ENCODE measurements at regions not wholly inside any gene's neighbourhood (a gene's known extent, or its start where the extent isn't known, plus 50 kb on each side); places are given as distances from the start of the nearest gene placed in this dataset.
"Not testable (repeated sequence)": the region's sequence is repeated elsewhere in the genome, so short reads cannot be mapped to it uniquely, and the experiment has no call there.

DNA sequence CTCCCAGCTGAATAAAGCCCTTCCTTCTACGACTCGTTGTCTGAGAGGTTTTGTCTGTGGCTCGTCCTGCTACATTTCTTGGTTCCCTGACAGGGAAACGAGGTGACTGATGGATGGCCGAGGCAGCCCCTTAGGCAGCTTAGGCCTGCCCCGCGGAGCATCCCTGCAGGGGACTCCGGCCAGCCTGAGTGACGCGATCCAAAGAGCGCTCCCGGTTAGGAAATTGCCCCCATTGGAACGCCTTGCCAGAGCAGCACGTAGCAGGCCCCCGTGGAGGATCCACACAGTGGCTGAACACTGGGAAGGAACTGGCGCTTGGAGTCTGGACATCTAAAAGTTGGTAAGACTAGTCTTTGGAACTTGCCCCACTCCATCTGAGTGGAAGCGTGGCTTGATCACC, 296.8 kb upstream of the SGCG start:
- DNase-seq (ENCODE audit: low read depth, low spot score), result no peak
- H3K4me3 ChIP-seq (ENCODE audit: low read length), result no peak overlapping the region

DNA sequence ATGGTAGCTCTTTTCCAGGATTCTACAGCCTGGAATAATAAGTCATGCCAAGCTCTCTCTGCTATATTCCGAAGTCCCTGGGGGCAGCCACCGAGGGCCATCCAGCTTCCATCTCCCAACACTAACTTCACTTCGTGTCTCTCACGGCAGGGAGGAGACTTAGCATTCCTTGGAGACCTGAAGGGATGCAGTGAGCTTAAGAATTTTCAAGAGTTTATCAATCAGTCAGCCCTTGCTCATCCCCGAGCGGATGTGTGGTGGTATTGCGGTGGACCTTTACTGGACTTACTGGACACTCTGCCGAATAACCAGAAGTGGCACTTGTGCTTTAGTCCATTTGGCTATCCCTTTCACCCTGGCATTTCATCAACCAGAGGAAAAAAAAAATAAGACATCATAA, 294.7 kb upstream of the SGCG start:
- not testable (repeated sequence) for DNase-seq (ENCODE audit: low read depth, low spot score); H3K4me3 ChIP-seq (ENCODE audit: low read length)

DNA sequence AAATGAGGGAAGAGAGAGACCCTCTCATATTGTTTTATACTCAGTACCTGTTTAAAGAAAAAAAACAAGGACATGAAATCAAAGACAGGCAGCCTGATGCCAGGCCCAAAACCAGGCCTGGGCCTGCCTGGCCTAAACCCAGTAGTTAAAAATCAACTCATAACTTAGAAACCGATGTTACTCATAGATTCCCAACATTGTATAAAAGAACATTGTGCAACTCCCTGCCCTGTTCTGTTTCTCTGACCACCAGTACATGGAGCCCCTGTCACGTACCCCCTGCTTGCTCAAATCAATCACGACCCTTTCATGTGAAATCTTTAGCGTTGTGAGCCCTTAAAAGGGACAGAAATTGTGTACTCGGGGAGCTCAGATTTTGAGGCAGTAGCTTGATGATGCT, 291.4 kb upstream of the SGCG start:
- H3K4me3 ChIP-seq (ENCODE audit: low read length); DNase-seq (ENCODE audit: low read depth, low spot score): not testable (repeated sequence)

DNA sequence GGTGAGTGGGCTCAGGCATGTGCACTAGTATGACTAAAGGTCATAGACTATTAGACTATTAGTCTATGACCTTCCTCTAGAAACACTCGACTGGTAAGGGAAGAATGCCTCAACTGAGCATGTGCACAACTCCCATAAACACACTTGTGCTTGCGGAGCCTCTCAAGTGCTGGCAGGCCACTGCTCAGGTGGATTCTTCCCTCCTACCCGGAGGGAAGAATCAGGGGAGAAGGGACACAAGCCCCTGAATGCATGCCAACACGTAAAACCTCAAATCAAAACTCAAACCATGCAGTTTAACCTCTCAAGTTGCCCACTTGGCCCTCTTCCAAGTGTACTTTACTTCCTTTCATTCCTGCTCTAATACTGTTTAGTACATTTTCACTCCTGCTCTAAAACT, 287.6 kb upstream of the SGCG start:
- no peak overlapping the region for H3K4me3 ChIP-seq (ENCODE audit: low read length)
- no peak for DNase-seq (ENCODE audit: low read depth, low spot score)

DNA sequence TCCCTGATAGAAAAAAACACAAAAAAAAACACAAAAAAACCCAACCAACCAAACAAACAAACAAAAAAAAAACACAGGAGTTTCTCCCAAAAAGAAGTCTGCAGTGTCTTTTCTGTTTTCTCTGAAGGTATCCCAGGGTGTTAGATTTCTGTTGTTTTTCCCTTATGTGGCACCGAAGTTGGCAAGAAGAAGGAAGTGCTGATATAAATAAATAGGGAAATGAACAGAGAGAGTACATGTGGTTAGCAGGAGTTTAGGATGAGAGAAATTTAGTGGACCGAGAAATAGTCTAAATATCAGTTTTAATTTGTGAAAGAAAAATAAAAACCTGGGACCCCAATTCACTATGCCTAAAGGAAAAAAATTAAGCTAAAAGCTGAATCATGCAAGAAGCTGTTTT, 287.0 kb upstream of the SGCG start:
- no peak for DNase-seq (ENCODE audit: low read depth, low spot score)
- H3K4me3 ChIP-seq (ENCODE audit: low read length), result no peak overlapping the region

DNA sequence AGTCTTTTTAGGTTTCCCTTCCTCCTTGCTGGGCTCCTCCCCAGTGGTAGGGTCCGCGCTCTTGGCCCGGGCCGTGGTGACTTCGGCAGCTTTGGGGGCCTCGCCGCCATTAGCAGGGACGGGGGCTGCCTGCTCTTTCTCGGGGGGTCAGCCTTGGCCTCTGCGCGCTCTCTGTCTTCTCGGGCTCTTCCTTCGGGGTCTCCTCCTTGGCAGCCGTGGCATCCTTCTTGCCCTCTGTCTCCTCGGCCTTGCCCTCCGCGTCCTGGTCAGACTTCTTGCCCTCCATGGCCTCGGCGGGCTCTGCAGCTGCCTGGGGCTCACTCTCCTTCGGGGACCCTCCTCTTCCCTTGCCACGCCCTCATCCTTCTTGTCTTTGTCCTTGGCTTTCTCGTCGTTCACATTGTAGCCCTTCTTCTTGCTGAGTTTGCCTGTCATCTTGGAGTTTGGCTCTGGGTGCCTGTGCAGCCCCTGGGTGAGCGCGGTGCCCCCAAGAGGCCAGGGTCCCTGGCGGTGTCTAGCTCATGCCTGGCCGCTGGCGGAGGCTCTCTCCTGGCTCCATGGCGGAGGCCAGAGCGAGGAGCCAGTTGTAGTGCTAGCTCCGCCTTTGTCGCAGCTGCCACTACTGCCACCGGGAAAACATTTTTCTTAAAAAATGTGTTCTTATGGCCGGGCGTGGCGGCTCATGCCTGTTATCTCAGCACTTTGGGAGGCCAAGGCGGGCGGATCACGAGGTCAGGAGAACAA, 283.0 kb upstream of the SGCG start:
- DNase-seq (ENCODE audit: low read depth, low spot score), result no peak
- no peak overlapping the region for H3K4me3 ChIP-seq (ENCODE audit: low read length)

DNA sequence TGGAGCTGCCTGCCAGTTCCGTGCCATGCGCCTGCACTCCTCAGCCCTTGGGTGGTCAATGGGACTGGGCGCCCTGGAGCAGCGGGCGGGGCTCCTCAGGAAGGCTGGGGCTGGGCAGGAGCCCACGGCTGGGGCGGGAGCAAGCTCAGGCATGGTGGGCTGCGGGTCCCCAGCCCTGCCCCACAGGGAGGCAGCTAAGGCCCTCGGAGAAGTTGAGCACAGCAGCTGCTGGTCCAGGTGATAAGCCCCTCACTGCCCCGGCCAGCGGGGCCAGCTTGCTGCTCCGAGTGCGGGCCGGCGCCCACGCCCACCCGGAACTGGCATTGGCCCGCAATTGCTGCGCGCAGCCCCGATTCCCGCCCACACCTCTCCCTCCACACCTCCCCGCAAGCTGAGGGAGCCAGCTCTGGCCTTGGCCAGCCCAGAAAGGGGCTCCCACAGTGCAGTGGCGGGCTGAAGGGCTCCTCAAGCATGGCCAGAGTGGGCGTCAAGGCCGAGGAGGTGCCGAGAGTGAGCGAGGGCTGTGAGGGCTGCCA, 280.3 kb upstream of the SGCG start:
- not testable (repeated sequence) for H3K4me3 ChIP-seq (ENCODE audit: low read length); DNase-seq (ENCODE audit: low read depth, low spot score)

DNA sequence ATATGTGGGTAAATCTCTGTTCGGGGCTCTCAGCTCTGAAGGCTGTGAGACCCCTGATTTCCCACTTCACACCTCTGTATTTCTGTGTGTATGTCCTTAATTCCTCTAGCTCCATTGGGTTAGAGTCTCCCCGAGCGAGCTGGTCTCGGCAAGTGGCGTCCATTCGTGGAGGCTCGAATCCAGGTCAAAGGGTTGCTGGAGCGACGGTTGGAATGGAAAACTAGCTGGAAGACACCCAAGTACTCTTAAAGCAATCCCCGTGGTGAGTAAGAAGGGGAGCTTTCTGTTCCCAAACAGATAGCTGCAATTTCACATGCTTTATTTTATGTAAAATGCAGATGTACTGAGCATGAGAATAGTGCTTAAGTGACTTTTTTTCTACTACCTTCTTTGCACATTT, 277.5 kb upstream of the SGCG start:
- H3K4me3 ChIP-seq (ENCODE audit: low read length), result no peak overlapping the region
- DNase-seq (ENCODE audit: low read depth, low spot score), result no peak

DNA sequence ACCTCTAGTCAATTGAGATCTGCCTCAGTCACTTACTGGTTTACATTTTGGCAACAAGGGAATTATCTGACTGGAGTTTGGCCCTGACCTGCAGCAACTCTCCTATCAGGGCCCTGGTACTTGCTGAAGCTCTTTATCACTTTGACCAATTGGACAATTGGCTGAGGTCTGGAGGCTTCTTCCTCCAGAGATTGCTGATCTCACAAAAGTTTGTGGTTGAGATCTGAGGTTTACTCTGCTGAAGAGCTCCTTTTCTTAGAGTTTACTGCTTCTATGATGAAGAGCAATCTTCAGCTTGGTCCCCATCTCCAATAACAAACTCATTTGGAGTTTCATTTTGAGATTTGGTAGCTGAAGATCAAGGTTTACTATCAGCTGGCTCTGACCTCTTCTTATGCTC, 276.9 kb upstream of the SGCG start:
- no peak for DNase-seq (ENCODE audit: low read depth, low spot score)
- H3K4me3 ChIP-seq (ENCODE audit: low read length), result no peak overlapping the region

DNA sequence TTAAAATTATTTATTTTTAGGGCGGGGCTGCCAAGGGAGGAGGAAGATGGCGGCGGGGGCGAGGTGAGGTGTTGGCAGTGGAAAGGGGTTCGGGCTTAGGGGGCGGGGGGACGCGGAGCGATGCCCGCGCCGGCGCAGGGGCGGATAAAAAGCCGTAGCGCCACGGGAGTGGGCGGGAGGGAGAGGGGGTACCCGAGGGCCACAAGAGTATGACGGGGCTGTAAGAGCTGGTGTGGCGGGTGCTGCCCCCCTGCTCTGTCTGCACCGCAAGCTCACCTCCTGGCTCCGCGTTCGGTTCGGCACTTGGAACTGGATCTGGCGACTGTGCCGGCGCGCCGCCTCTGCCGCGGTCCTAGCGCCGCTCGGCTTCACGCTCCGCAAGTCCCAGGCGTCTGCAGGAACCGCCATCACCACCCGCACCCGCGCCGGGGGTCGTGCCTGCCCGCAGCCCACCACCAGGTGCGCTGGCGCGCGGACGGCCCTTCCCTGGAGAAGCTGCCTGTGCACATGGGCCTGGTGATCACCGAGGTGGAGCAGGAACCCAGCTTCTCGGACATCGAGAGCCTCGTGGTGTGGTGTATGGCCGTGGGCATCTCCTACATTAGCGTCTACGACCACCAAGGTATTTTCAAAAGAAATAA, 265.2 kb upstream of the SGCG start:
- peak; percentile 4 for DNase-seq (ENCODE audit: low read depth, low spot score)
- peak overlapping the region; percentile 55 for H3K4me3 ChIP-seq (ENCODE audit: low read length)

DNA sequence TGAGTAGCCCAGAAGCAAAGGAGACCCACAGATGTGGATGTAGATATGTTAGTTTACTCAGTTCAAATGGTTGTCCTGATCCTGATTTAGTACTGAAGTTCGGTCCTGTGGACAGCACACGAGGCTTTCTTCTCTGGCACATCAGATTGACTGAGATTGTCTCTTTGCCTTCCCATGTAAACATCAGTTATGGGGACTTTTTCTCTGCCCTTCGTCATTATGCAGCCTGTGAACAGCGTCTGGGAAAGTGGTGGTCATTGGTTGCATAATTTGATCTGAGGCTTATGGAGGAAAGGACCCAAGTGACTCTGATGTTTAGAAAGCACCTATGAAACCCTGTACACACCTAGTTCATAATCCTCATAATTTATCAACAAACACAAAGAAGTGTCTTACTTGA, 264.5 kb upstream of the SGCG start:
- DNase-seq (ENCODE audit: low read depth, low spot score); H3K4me3 ChIP-seq (ENCODE audit: low read length): not testable (repeated sequence)

DNA sequence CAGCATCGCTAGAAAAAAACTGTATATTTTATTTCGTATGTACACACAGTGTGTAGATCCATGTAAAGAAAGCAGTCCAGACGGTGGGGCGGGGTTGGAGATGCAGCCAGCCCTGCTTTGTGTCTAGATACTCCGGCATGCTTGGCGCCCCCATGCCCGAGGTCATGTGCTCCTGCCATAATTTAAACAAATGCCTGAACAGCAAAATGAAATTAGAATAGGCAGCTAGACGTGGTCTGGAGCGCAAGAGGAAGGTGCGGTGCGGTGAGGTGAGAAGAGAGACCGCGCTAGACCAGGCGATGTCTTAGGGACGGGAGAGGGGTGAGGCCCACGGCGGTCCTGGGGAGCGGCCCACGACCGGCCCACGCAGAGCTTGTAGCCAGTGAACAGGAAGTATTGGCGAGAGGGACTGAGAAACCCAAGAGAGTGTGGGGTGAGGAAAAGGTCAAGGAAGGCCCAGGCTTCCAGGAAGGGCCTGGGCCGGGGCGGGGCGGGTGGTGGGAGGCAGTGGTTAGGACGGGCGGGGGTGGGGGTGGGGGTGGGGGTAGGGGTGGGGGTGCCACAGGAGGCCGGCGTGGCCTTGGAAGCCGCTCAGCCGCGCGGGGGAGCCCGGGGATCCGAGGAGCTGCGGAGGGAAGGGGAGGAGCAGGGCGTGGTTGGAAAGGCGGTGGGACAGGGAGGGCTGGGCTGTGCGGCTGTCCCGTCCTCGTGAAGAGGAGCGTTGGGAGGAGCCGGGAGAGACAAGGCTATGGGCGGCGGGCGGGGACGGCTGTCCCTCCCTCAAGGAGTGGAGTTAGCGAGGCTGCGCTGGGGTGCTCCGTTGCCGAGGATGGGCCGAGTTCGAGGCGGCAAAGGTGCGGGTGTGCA, 254.7 kb upstream of the SGCG start:
- DNase-seq (ENCODE audit: low read depth, low spot score), result no peak

DNA sequence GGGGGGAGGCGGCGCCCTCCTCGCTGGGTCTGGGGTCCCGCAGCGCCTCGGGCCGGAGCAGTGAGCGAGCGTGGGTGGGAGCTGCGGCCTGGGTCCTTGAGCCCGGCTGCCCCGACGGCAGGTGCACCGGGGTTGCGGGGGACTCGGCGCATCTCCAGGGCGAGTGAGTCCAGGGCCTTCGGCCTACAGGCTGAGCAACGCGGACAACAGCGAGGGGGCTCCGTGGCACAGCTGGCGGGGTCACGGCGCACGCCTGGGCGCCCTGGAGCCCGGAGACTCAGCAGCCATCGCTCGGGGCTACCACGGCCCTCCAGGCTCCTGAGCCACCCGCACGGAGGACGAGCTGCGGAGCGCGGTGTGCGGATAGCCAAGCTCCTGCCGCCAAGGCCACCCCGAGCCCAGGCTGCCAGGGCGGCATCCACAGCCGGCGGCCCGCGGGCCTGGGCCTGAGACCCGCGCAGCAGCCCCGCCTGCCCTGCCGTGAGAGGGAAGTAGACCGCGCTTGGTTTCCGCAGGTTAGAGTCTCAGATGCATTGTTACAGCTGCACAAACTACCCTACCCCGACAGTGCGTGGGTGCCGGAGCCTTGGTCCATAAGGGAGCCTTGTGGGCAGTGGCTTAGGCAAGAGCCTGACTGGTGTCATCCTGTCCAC, 253.9 kb upstream of the SGCG start:
- H3K4me3 ChIP-seq (ENCODE audit: low read length), result no peak overlapping the region

More for the DNA sequence above, 254.7 kb upstream of the SGCG start:
- H3K4me3 ChIP-seq (ENCODE audit: low read length), result no peak overlapping the region

DNA sequence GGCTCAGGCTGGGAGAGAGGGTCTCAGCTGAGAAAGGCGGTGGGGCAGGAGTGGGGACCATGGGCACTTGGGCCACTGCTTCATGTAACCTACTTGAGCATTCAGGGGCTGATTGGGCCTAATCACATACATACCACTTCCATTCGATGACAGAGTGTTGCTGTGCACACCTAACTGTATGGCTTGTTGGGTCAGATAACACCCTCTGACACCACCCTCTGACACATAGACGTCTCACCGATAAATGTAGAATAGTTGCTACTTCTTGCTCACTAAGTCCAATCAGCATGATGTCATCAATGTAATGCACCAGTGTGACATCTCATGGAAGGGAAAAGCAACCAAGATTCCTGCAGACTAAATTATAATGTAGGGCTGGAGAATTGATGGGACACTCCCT, 252.9 kb upstream of the SGCG start:
- DNase-seq (ENCODE audit: low read depth, low spot score); H3K4me3 ChIP-seq (ENCODE audit: low read length): not testable (repeated sequence)

More for the DNA sequence above, 253.9 kb upstream of the SGCG start:
- DNase-seq (ENCODE audit: low read depth, low spot score), result no peak

DNA sequence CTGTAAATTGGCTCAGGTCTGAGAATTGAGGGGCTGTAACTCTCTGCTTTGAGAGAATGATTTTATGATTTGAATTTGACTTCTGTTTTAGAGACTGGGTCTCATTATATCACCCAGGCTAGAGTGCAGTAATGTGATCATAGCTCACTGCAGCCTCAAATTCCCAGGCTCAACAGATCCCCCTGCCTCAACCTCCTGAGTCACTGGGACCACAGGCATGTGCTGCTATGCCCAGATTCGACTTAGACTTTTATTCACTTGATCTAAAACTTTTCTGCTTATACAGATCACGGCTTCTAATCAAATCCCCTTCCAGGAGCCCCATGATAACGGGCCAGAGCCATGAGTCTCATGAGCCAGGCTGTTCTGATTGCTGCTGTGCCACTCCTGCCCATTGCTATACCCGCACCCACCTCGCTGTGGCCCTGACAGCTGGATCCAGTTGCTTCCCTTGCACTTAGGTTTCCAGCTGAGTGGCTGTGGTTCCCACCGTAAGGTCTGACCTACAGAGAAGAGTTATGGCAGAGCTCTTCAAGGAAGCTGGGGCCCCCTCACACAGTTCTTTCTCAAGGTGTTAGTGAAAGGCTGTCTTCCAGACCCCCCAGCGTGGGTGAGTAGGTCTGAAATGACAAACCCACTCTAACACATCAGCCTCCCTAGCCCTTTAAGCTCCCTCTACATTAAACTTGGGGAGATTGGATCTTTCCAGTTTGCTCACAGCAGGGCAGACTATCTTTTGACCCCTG, 251.2 kb upstream of the SGCG start:
- no peak overlapping the region for H3K4me3 ChIP-seq (ENCODE audit: low read length)
- no peak for DNase-seq (ENCODE audit: low read depth, low spot score)

DNA sequence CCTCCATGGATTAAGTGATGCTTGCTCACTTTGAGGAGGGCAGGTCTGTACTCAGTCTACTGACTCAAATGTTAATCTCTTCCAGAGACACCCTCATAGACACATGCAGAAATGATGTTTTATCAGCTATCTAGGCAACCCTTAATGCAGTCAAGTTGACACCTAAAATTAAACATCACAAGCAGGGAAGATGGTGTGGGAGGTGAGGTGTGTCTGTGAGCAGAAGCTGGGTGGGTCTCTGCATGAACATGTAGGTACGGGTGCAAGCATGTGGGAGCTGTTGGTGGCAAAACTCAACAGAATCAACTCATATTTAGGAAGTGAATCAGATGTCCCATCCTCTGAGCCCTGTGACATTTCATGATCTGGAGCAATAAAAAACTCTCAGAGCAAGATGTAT, 249.2 kb upstream of the SGCG start:
- DNase-seq (ENCODE audit: low read depth, low spot score), result no peak
- no peak overlapping the region for H3K4me3 ChIP-seq (ENCODE audit: low read length)

DNA sequence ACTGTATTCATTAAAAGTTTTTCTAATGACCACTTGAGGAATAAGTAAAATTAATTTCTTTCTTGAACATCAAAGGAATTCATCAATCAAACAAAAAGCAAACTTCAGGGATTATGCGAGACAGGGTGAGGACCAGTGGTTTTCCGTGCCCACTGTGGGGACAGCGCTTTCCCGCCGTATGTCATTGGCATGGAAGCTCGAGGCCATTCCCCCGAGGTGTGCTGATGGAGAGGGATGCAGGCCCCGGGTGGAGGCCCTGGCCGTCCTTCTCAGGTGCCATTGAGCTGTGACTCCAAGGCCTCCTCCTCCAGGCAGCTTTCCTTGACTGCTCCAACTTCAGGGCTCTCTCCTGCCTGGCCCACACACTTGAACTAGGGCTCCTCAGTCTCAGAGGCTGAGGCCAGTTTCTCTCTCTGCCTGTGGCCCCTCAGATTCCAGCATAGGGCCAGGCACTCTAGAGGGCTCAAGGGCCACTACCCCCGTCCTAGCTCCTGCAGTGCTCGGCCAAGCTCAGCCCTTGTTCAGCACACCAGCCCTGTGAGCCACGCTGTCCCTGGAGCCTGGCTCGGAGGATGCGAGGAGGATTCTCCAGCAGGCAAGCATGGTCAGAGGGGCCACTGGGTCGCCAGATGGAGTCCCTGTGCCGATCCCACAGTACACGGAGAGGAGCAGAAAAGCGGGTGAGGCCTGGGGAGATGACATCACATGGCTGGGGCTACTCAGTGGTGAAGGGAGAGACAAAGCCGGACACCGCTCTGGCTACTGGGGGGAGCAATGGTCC, 248.0 kb upstream of the SGCG start:
- H3K4me3 ChIP-seq (ENCODE audit: low read length); DNase-seq (ENCODE audit: low read depth, low spot score): not testable (repeated sequence)

Data from Jurkat, Clone E6-1 (cell line).